Spinal cord (tissue), 9 donors: ENCODE measurements at regions not wholly inside any gene's neighbourhood (a gene's known extent, or its start where the extent isn't known, plus 50 kb on each side); places are given as distances from the start of the nearest gene placed in this dataset.
"Not testable (repeated sequence)": the region's sequence is repeated elsewhere in the genome, so short reads cannot be mapped to it uniquely, and the experiment has no call there.

Experiments
- DNase-seq, 6 donors: peaks; one replicate each; pipeline versions ENCODE4 v3.0.0 to v3.0.0-alpha.2; 2013 to 2015; ENCODE audit warnings: low spot score in 6 of 6, low read depth in 4 of 6
- H3K27ac ChIP-seq: one replicate; pipeline ENCODE4 v1.5.1; 2013; ENCODE audit warnings: low read depth, low read length, control low read depth
- H3K27me3 ChIP-seq: one replicate; pipeline ENCODE4 v1.6.1; 2013; ENCODE audit warnings: low read length; ENCODE audit not compliant: control insufficient read depth, insufficient read depth
- H3K36me3 ChIP-seq: one replicate; pipeline ENCODE4 v1.6.1; 2013; ENCODE audit warnings: low read length; ENCODE audit not compliant: control insufficient read depth, insufficient read depth
- H3K4me1 ChIP-seq: one replicate; pipeline ENCODE4 v1.6.1; 2013; ENCODE audit warnings: low read length; ENCODE audit not compliant: control insufficient read depth, insufficient read depth
- H3K4me3 ChIP-seq: one replicate; pipeline ENCODE4 v1.5.1; 2013; ENCODE audit warnings: low read depth, low read length, control low read depth
- H3K9me3 ChIP-seq: one replicate; pipeline ENCODE4 v1.6.1; 2013; ENCODE audit warnings: low read length; ENCODE audit not compliant: control insufficient read depth, insufficient read depth
- WGBS: methylation state at CpG from one replicate; pipeline ENCODE4 v1.1.5; 2013; ENCODE audit warnings: missing lambda C conversion rate; ENCODE audit not compliant: insufficient coverage; 5-methylcytosine and 5-hydroxymethylcytosine counted together
- donor health status: healthy.

GRCh38 chr2:110371633-110372032 is 101.0 kb downstream of the LIMS4 start:
- not testable (repeated sequence) for H3K4me1 ChIP-seq, H3K9me3 ChIP-seq, H3K27ac ChIP-seq, H3K27me3 ChIP-seq, DNase-seq, H3K36me3 ChIP-seq, H3K4me3 ChIP-seq
- WGBS, result no CpG with 5 or more reads among the region's 2 CpGs

- H3K36me3 ChIP-seq, H3K27ac ChIP-seq, H3K9me3 ChIP-seq, H3K27me3 ChIP-seq, DNase-seq, H3K4me3 ChIP-seq, H3K4me1 ChIP-seq: not testable (repeated sequence)
- no CpG with 5 or more reads among the region's 2 CpGs for WGBS
Observed at GRCh38 chr2:110357616-110358015, 115.0 kb downstream of the LIMS4 start.

- H3K27ac ChIP-seq, H3K4me3 ChIP-seq, H3K9me3 ChIP-seq, H3K36me3 ChIP-seq, H3K27me3 ChIP-seq, DNase-seq, H3K4me1 ChIP-seq: not testable (repeated sequence)
- WGBS, result no CpG with 5 or more reads among the region's 5 CpGs
Observed at GRCh38 chr2:110354294-110355018, 118.2 kb downstream of the LIMS4 start.

GRCh38 chr2:110350718-110351117 is 121.9 kb downstream of the LIMS4 start:
- H3K36me3 ChIP-seq, H3K27me3 ChIP-seq, H3K4me3 ChIP-seq, H3K9me3 ChIP-seq, H3K27ac ChIP-seq, DNase-seq, H3K4me1 ChIP-seq: not testable (repeated sequence)

GRCh38 chr2:110348902-110349301 is 123.7 kb downstream of the LIMS4 start:
- WGBS, result no CpG with 5 or more reads among the region's 12 CpGs

GRCh38 chr2:110344405-110345035 is 128.1 kb downstream of the LIMS4 start:
- H3K9me3 ChIP-seq, H3K4me1 ChIP-seq, DNase-seq, H3K4me3 ChIP-seq, H3K27ac ChIP-seq, H3K36me3 ChIP-seq, H3K27me3 ChIP-seq: not testable (repeated sequence)
- 80% methylated on average over 1 of the region's 6 CpGs for WGBS

More at GRCh38 chr2:110348902-110349301, 123.7 kb downstream of the LIMS4 start:
- H3K27ac ChIP-seq, DNase-seq, H3K27me3 ChIP-seq, H3K4me3 ChIP-seq, H3K36me3 ChIP-seq, H3K4me1 ChIP-seq, H3K9me3 ChIP-seq: not testable (repeated sequence)

- WGBS, result no CpG with 5 or more reads among the region's 7 CpGs
- not testable (repeated sequence) for H3K36me3 ChIP-seq, H3K4me1 ChIP-seq, DNase-seq, H3K27ac ChIP-seq, H3K4me3 ChIP-seq, H3K27me3 ChIP-seq, H3K9me3 ChIP-seq
Observed at GRCh38 chr2:110342077-110342476, 129.7 kb upstream of the MTLN start.

GRCh38 chr2:110339126-110339525 is 126.8 kb upstream of the MTLN start:
- no CpG with 5 or more reads among the region's 2 CpGs for WGBS
- H3K4me3 ChIP-seq, H3K27ac ChIP-seq, DNase-seq, H3K36me3 ChIP-seq, H3K9me3 ChIP-seq, H3K4me1 ChIP-seq, H3K27me3 ChIP-seq: not testable (repeated sequence)

- 89% methylated on average over 3 of the region's 22 CpGs for WGBS
- not testable (repeated sequence) for DNase-seq, H3K27me3 ChIP-seq, H3K36me3 ChIP-seq, H3K4me3 ChIP-seq, H3K4me1 ChIP-seq, H3K27ac ChIP-seq, H3K9me3 ChIP-seq
Observed at GRCh38 chr2:110338277-110339003, 126.1 kb upstream of the MTLN start.

GRCh38 chr2:110336071-110336470 is 123.7 kb upstream of the MTLN start:
- DNase-seq, result peak in 1 of 6 donors; percentile 0
- not testable (repeated sequence) for H3K27ac ChIP-seq, H3K36me3 ChIP-seq, H3K4me3 ChIP-seq, H3K27me3 ChIP-seq, H3K4me1 ChIP-seq, H3K9me3 ChIP-seq
- WGBS, result no CpG with 5 or more reads among the region's 5 CpGs
